NB4 (cell line): ENCODE measurements at regions not wholly inside any gene's neighbourhood (a gene's known extent, or its start where the extent isn't known, plus 50 kb on each side); places are given as distances from the start of the nearest gene placed in this dataset.

Experiments
- DNase-seq: peaks from one replicate; pipeline ENCODE4 v3.0.0; 2010; ENCODE audit warnings: low read depth
- H3K4me3 ChIP-seq: one replicate; pipeline ENCODE4 v1.5.1; 2011; ENCODE audit warnings: mild to moderate bottlenecking, low read depth, low read length, moderate library complexity
- CTCF ChIP-seq: IDR thresholded peaks from one replicate; pipeline ENCODE4 v1.5.1; 2012; ENCODE audit warnings: low read depth, low read length
- MAX ChIP-seq: IDR thresholded peaks from 2 replicates; pipeline ENCODE4 v1.6.1; 2011; ENCODE audit warnings: low read depth, low read length
- MYC ChIP-seq: IDR thresholded peaks from 2 replicates; pipeline ENCODE4 v1.6.1; 2011; ENCODE audit warnings: low read depth, low read length
- POLR2A ChIP-seq: IDR thresholded peaks from 2 replicates; pipeline ENCODE4 v1.6.1; 2011; ENCODE audit warnings: mild to moderate bottlenecking; ENCODE audit not compliant: insufficient read length; ENCODE audit errors: extremely low read depth

- no peak for DNase-seq
- TF ChIP-seq MAX (no peak), POLR2A (no peak), MYC (no peak), CTCF (no peak)
- H3K4me3 ChIP-seq, result no peak overlapping the region
Observed at GRCh38 chrX:87388381-87388780, 129.2 kb upstream of the KLHL4 start.

GRCh38 chrX:87391742-87392141 is 125.9 kb upstream of the KLHL4 start:
- TF ChIP-seq POLR2A (no peak), MYC (no peak), MAX (no peak), CTCF (no peak)
- DNase-seq, result no peak
- no peak overlapping the region for H3K4me3 ChIP-seq

- TF ChIP-seq POLR2A (no peak), MAX (no peak), CTCF (no peak), MYC (no peak)
- no peak overlapping the region for H3K4me3 ChIP-seq
- DNase-seq, result no peak
Observed at GRCh38 chrX:87392369-87392768, 125.2 kb upstream of the KLHL4 start.

- DNase-seq, result no peak
- no peak overlapping the region for H3K4me3 ChIP-seq
- no peak for TF ChIP-seq MAX
- TF ChIP-seq CTCF, result no peak
- TF ChIP-seq MYC, result no peak
- TF ChIP-seq POLR2A, result no peak
Observed at GRCh38 chrX:87397103-87397886, 120.3 kb upstream of the KLHL4 start.

GRCh38 chrX:87402256-87402655 is 115.3 kb upstream of the KLHL4 start:
- DNase-seq, result no peak
- no peak overlapping the region for H3K4me3 ChIP-seq
- TF ChIP-seq MAX (no peak), MYC (no peak), CTCF (no peak), POLR2A (no peak)
